Spleen (tissue), 11 donors: ENCODE measurements at regions not wholly inside any gene's neighbourhood (a gene's known extent, or its start where the extent isn't known, plus 50 kb on each side); places are given as distances from the start of the nearest gene placed in this dataset.
"Not testable (repeated sequence)": the region's sequence is repeated elsewhere in the genome, so short reads cannot be mapped to it uniquely, and the experiment has no call there.

Experiments
- DNase-seq: peaks from one replicate; pipeline ENCODE4 v3.0.0-alpha.2; 2020
- H3K27ac ChIP-seq, 8 donors: fragments of 200-600 bp; sonication (generic) in 7 of 8; 1 replicate in 4 of 8; 2 replicates in 4 of 8; pipeline versions ENCODE4 v1.5.0 to v1.8.0; 2016 to 2021; ENCODE audit warnings: inconsistent platforms in 4 of 8, mild to moderate bottlenecking in 4 of 8, moderate library complexity in 1 of 8
- H3K27me3 ChIP-seq, 7 donors: fragments of 200-600 bp; sonication (generic) in 6 of 7; replicated peaks in 1 of 7; 1 replicate in 4 of 7; 2 replicates in 3 of 7; pipeline versions ENCODE4 v1.5.0 to v1.8.0; 2016 to 2021; ENCODE audit warnings: inconsistent platforms in 3 of 7, mild to moderate bottlenecking in 1 of 7
- H3K36me3 ChIP-seq, 6 donors: fragments of 200-600 bp; sonication (generic) in 5 of 6; 1 replicate in 4 of 6; 2 replicates in 2 of 6; pipeline versions ENCODE4 v1.5.0 to v1.8.0; 2016 to 2021; ENCODE audit warnings: inconsistent platforms in 2 of 6
- H3K4me1 ChIP-seq, 6 donors: fragments of 200-600 bp; sonication (generic) in 5 of 6; 1 replicate in 3 of 6; 2 replicates in 3 of 6; pipeline versions ENCODE4 v1.5.0 to v1.8.0; 2016 to 2021; ENCODE audit warnings: inconsistent platforms in 3 of 6
- H3K4me3 ChIP-seq, 8 donors: fragments of 200-600 bp; sonication (generic) in 7 of 8; 1 replicate in 4 of 8; 2 replicates in 4 of 8; pipeline versions ENCODE4 v1.5.0 to v1.8.0; 2016 to 2021; ENCODE audit warnings: inconsistent platforms in 4 of 8, mild to moderate bottlenecking in 4 of 8, moderate library complexity in 2 of 8
- H3K9me3 ChIP-seq, 8 donors: fragments of 200-600 bp; sonication (generic) in 7 of 8; 1 replicate in 4 of 8; 2 replicates in 4 of 8; pipeline versions ENCODE4 v1.5.0 to v1.8.0; 2016 to 2021; ENCODE audit warnings: inconsistent platforms in 4 of 8
- CTCF ChIP-seq, 11 experiments: fragments of 200-600 bp in 7 of 11; fragments of 450-650 bp in 4 of 11; sonication (generic) in 4 of 11; IDR thresholded peaks in 8 of 11; conservative IDR thresholded peaks in 3 of 11; 1 replicate in 7 of 11; 2 replicates in 4 of 11; pipeline versions ENCODE4 v1.4.0 to v1.8.0; 2016 to 2021; ENCODE audit warnings: antibody characterized with exemption in 11 of 11, inconsistent platforms in 4 of 11, mild to moderate bottlenecking in 1 of 11
- POLR2A ChIP-seq, 3 donors: fragments of 450-650 bp; IDR thresholded peaks; one replicate each; pipeline ENCODE4 v1.5.1; 2017; ENCODE audit warnings: antibody characterized with exemption in 3 of 3, mild to moderate bottlenecking in 1 of 3
- POLR2AphosphoS5 ChIP-seq, 3 donors: sonication (generic); formaldehyde crosslinking; IDR thresholded peaks; one replicate each; pipeline ENCODE4 v1.5.1; 2017; ENCODE audit warnings: antibody characterized with exemption in 3 of 3
- WGBS, 5 donors: extraction: QIAGEN DNeasy Blood & Tissue Kit in 3 of 5; methylation state at CpG; one replicate each; pipeline versions ENCODE4 v1.1.5 to v1.1.7; 2013 to 2018; 5-methylcytosine and 5-hydroxymethylcytosine counted together
- intact Hi-C: fragments of 100-400 bp; cut with DNase I; formaldehyde crosslinking; loops from one replicate; pipeline ENCODE4 v1.15.0; 2023; ENCODE audit warnings: low total_unique reads
- donor health status: healthy with polysubstance abuse.
- donor health status: DM: no; HTN: no; CAD: no; lungs with moderate emphysema.
- donor health status: DM: no; HTN: no; CAD: no.
- donor health status: Bipolar disorder and iron deficiency.
- donor health status: healthy.
- donor health status: DM: no; HTN: no; CAD: no.
- donor health status: DM: yes; HTN: yes; CAD: no.

GRCh38 chr20:51171141-51171540, 148.2 kb upstream of the KCNG1 start:
- Histone ChIP-seq H3K4me1 (no peaks in the 10 kb centered on the region), H3K36me3 (no peaks in the 10 kb centered on the region), H3K27ac (no peak overlapping the region), H3K9me3 (peaks cover 0 to 11% (median 0%) of the 10 kb centered on the region in 8 donors), H3K27me3 (peaks cover 0 to 21% (median 0%) of the 10 kb centered on the region in 7 donors), H3K4me3 (no peak overlapping the region)
- DNase-seq, result no peak
- 74 to 84% (median 80%) methylated on average over 2 of the region's 2 CpGs for WGBS, 5 donors
- intact Hi-C loops, result no loop called here
- no peak for TF ChIP-seq POLR2AphosphoS5 (IDR thresholded peaks at IDR 0.05)
- no peak for TF ChIP-seq CTCF (IDR thresholded peaks at IDR 0.05 in 8 of 11, conservative IDR thresholded peaks at IDR 0.05 in 3 of 11)
- no peak for TF ChIP-seq POLR2A (IDR thresholded peaks at IDR 0.05)

- Histone ChIP-seq H3K27ac (no peak overlapping the region), H3K36me3 (no peaks in the 10 kb centered on the region), H3K4me3 (no peak overlapping the region), H3K27me3 (peaks cover 0 to 17% (median 0%) of the 10 kb centered on the region in 7 donors), H3K4me1 (no peaks in the 10 kb centered on the region), H3K9me3 (peaks cover 0 to 11% (median 0%) of the 10 kb centered on the region in 8 donors)
- intact Hi-C loops, result no loop called here
- DNase-seq, result no peak
- no peak for TF ChIP-seq POLR2AphosphoS5 (IDR thresholded peaks at IDR 0.05)
- TF ChIP-seq POLR2A (IDR thresholded peaks at IDR 0.05), result no peak
- TF ChIP-seq CTCF (IDR thresholded peaks at IDR 0.05 in 8 of 11, conservative IDR thresholded peaks at IDR 0.05 in 3 of 11), result no peak
- 75 to 86% (median 76%) methylated on average over 3 of the region's 3 CpGs for WGBS, 5 donors
Observed at GRCh38 chr20:51169813-51170212, 146.9 kb upstream of the KCNG1 start.

GRCh38 chr20:51167911-51168310, 145.0 kb upstream of the KCNG1 start:
- H3K9me3 ChIP-seq, result peaks cover 0 to 11% (median 0%) of the 10 kb centered on the region in 8 donors
- H3K36me3 ChIP-seq, H3K4me3 ChIP-seq, DNase-seq, H3K27ac ChIP-seq, H3K4me1 ChIP-seq, intact Hi-C loops: not testable (repeated sequence)
- H3K27me3 ChIP-seq, result peaks cover 0 to 17% (median 0%) of the 10 kb centered on the region in 7 donors
- WGBS, 5 donors, result 79 to 93% (median 86%) methylated on average over 4 of the region's 4 CpGs

GRCh38 chr20:51166489-51166888, 143.6 kb upstream of the KCNG1 start:
- Histone ChIP-seq H3K27ac (no peak overlapping the region), H3K4me1 (no peaks in the 10 kb centered on the region), H3K4me3 (no peak overlapping the region), H3K27me3 (peaks cover 0 to 19% (median 0%) of the 10 kb centered on the region in 7 donors), H3K36me3 (no peaks in the 10 kb centered on the region), H3K9me3 (peaks cover 0 to 11% (median 0%) of the 10 kb centered on the region in 8 donors)
- intact Hi-C loops, result no loop called here
- WGBS, 5 donors, result 47 to 77% (median 71%) methylated on average over 3 of the region's 3 CpGs
- DNase-seq, result no peak
- TF ChIP-seq CTCF (IDR thresholded peaks at IDR 0.05 in 8 of 11, conservative IDR thresholded peaks at IDR 0.05 in 3 of 11) (no peak), POLR2AphosphoS5 (IDR thresholded peaks at IDR 0.05) (no peak), POLR2A (IDR thresholded peaks at IDR 0.05) (no peak)

- Histone ChIP-seq H3K4me3 (no peak overlapping the region), H3K4me1 (no peaks in the 10 kb centered on the region), H3K27me3 (peaks cover 0 to 32% (median 0%) of the 10 kb centered on the region in 7 donors), H3K9me3 (peaks cover 0 to 11% (median 0%) of the 10 kb centered on the region in 8 donors), H3K36me3 (no peaks in the 10 kb centered on the region), H3K27ac (no peak overlapping the region)
- intact Hi-C loops, result no loop called here
- DNase-seq, result no peak
- WGBS, 5 donors, result 77 to 82% (median 80%) methylated on average over 9 of the region's 9 CpGs
- TF ChIP-seq CTCF (IDR thresholded peaks at IDR 0.05 in 8 of 11, conservative IDR thresholded peaks at IDR 0.05 in 3 of 11), result no peak
- TF ChIP-seq POLR2AphosphoS5 (IDR thresholded peaks at IDR 0.05), result no peak
- TF ChIP-seq POLR2A (IDR thresholded peaks at IDR 0.05), result no peak
Observed at GRCh38 chr20:51165131-51165530, 142.2 kb upstream of the KCNG1 start.
